Breast epithelium (tissue), 3 donors: ENCODE measurements at regions not wholly inside any gene's neighbourhood (a gene's known extent, or its start where the extent isn't known, plus 50 kb on each side); places are given as distances from the start of the nearest gene placed in this dataset.

Source experiments
- POLR2A ChIP-seq: fragments of 450-650 bp; IDR thresholded peaks from one replicate; pipeline ENCODE4 v1.6.1; 2016; ENCODE audit warnings: antibody characterized with exemption, mild to moderate bottlenecking, moderate library complexity
- TF ChIP-seq, protein P1 (sequence below), 3 donors: fragments of 450-650 bp; IDR thresholded peaks; one replicate each; pipeline ENCODE4 v1.5.1; 2016 to 2017; ENCODE audit warnings: antibody characterized with exemption in 3 of 3, mild to moderate bottlenecking in 3 of 3, moderate library complexity in 3 of 3

DNA sequence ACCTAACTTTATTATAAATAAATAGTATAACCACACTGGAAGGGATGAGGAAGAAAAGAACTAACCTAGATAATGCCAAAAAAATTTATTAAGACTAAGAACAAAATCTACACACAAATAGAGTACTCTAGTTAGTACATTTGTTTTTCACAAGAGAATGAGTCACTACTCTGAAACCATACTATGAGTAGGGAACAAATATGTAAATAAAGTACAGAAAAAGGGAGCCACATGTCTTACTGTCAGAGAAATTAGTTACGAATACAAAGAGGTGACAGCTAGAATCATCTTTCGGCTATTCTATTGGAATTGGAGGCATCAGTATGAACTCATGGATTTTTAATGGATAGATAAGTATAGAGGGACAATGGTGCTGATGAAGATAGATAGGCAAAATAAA is 150.5 kb downstream of the COPS8 start:
- TF ChIP-seq, protein P1, sequence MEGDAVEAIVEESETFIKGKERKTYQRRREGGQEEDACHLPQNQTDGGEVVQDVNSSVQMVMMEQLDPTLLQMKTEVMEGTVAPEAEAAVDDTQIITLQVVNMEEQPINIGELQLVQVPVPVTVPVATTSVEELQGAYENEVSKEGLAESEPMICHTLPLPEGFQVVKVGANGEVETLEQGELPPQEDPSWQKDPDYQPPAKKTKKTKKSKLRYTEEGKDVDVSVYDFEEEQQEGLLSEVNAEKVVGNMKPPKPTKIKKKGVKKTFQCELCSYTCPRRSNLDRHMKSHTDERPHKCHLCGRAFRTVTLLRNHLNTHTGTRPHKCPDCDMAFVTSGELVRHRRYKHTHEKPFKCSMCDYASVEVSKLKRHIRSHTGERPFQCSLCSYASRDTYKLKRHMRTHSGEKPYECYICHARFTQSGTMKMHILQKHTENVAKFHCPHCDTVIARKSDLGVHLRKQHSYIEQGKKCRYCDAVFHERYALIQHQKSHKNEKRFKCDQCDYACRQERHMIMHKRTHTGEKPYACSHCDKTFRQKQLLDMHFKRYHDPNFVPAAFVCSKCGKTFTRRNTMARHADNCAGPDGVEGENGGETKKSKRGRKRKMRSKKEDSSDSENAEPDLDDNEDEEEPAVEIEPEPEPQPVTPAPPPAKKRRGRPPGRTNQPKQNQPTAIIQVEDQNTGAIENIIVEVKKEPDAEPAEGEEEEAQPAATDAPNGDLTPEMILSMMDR (IDR thresholded peaks at IDR 0.05), result no peak
- no peak for TF ChIP-seq POLR2A
